Fibroblast of lung (primary cell): ENCODE measurements at regions not wholly inside any gene's neighbourhood (a gene's known extent, or its start where the extent isn't known, plus 50 kb on each side); places are given as distances from the start of the nearest gene placed in this dataset.

Experiments used
- EZH2 ChIP-seq: IDR thresholded peaks from 2 replicates; pipeline ENCODE4 v1.5.1; 2012; ENCODE audit warnings: low read length, control low read depth, mild to moderate bottlenecking; ENCODE audit errors: missing control alignments
- TF ChIP-seq, protein P1 (sequence below), 2 donors: IDR thresholded peaks in 1 of 2; conservative IDR thresholded peaks in 1 of 2; 1 replicate in 1 of 2; 2 replicates in 1 of 2; pipeline ENCODE4 v1.5.1; 2011 to 2012; ENCODE audit warnings: low read length in 2 of 2, control low read depth in 1 of 2, inconsistent platforms in 1 of 2, low read depth in 1 of 2, mild to moderate bottlenecking in 1 of 2

DNA sequence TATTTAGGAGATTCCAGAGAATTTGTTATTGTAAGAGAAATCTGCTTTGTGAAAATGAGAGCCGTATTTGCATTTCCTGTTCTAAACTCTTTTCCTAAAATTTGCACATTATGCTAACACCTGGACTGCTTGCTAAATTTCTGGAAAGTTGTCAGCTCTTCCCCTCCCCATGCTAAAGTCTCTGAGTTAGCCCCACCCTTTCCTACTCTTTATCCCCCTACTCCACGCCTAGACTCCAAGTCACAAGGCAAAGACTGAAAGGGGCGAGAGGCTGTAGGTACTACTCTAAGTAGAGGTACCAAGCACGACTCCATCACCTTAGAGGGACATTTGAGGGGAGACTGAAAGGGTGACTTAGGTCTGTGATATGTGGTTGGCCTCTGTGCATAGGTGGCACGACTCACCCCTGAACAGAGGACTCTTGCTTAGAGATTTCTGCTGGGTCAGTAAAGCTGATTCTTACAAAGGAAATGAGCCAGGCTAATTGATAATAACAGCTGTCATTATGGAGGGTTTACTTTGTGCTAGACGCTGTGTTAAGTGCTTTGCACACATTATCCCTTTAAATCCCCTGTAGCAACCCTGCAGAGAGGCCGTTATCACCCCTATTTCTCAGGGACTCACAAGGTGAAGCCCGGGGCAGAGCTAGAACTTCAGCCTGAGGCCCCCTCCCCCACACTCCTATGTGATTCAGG lies 373.5 kb downstream of the EN1 start:
- TF ChIP-seq, protein P1, sequence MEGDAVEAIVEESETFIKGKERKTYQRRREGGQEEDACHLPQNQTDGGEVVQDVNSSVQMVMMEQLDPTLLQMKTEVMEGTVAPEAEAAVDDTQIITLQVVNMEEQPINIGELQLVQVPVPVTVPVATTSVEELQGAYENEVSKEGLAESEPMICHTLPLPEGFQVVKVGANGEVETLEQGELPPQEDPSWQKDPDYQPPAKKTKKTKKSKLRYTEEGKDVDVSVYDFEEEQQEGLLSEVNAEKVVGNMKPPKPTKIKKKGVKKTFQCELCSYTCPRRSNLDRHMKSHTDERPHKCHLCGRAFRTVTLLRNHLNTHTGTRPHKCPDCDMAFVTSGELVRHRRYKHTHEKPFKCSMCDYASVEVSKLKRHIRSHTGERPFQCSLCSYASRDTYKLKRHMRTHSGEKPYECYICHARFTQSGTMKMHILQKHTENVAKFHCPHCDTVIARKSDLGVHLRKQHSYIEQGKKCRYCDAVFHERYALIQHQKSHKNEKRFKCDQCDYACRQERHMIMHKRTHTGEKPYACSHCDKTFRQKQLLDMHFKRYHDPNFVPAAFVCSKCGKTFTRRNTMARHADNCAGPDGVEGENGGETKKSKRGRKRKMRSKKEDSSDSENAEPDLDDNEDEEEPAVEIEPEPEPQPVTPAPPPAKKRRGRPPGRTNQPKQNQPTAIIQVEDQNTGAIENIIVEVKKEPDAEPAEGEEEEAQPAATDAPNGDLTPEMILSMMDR (conservative IDR thresholded peaks at IDR 0.05 in 1 of 2, IDR thresholded peaks at IDR 0.05 in 1 of 2; ENCODE audit: low read depth in 1 of 2, low read length in 2 of 2) = no peak
- TF ChIP-seq EZH2 = no peak
